GM12878 (cell line): ENCODE measurements at regions not wholly inside any gene's neighbourhood (a gene's known extent, or its start where the extent isn't known, plus 50 kb on each side); places are given as distances from the start of the nearest gene placed in this dataset.

Source experiments
- CTCF ChIP-seq, 3 experiments: IDR thresholded peaks in 2 of 3; conservative IDR thresholded peaks in 1 of 3; 2 replicates each; pipeline ENCODE4 v1.5.1; 2011; ENCODE audit warnings: low read depth in 3 of 3, low read length in 3 of 3, mild to moderate bottlenecking in 3 of 3, control low read depth in 2 of 3, moderate library complexity in 2 of 3, inconsistent platforms in 1 of 3, mixed read lengths in 1 of 3; ENCODE audit not compliant: control insufficient read depth in 2 of 3, insufficient read depth in 1 of 3; ENCODE audit errors: extremely low read depth in 1 of 3
- SUZ12 ChIP-seq: fragments of 200-600 bp; sonication (generic); IDR thresholded peaks from one replicate; pipeline ENCODE4 v1.6.1; 2018; ENCODE audit warnings: antibody characterized with exemption, mild to moderate bottlenecking; ENCODE audit not compliant: unreplicated experiment

GRCh38 chr15:62912282-62912681 is 130.3 kb upstream of the TPM1 start:
- TF ChIP-seq SUZ12 (no peak), CTCF (IDR thresholded peaks at IDR 0.05 in 2 of 3, conservative IDR thresholded peaks at IDR 0.05 in 1 of 3; ENCODE audit: control insufficient read depth in 2 of 3, extremely low read depth in 1 of 3, insufficient read depth in 1 of 3, low read depth in 3 of 3, low read length in 3 of 3) (no peak)
